ENCODE measurements at regions not wholly inside any gene's neighbourhood (a gene's known extent, or its start where the extent isn't known, plus 50 kb on each side); places are given as distances from the start of the nearest gene placed in this dataset.

- Histone ChIP-seq H3K23ac (ENCODE audit: insufficient read length, low read depth, low read length) (no peak overlapping the region), H3K9ac (ENCODE audit: extremely low read depth, insufficient read length, low read length) (no peak overlapping the region), H3K18ac (ENCODE audit: insufficient read length, low read depth, low read length) (no peak overlapping the region), H3K79me2 (ENCODE audit: insufficient read depth, low read length) (no peaks in the 10 kb centered on the region), H3K4me2 (ENCODE audit: insufficient read depth, insufficient read length, low read length) (no peak overlapping the region), H2BK120ac (ENCODE audit: low read depth, low read length, poor library complexity, severe bottlenecking) (no peak overlapping the region), H3K27ac (ENCODE audit: insufficient read length, low read depth, low read length) (no peak overlapping the region), H3K27me3 (ENCODE audit: insufficient read depth, low read length) (no peaks in the 10 kb centered on the region), H4K91ac (ENCODE audit: insufficient read length, low read depth, low read length) (no peak overlapping the region), H3K79me1 (ENCODE audit: insufficient read depth, low read depth, low read length, poor library complexity, severe bottlenecking) (no peaks in the 10 kb centered on the region), H2AFZ (ENCODE audit: low read length) (no peak overlapping the region), H2BK12ac (ENCODE audit: insufficient read length, low read depth, low read length) (no peak overlapping the region), H3K56ac (ENCODE audit: insufficient read length, low read depth, low read length) (no peak overlapping the region), H3K23me2 (ENCODE audit: insufficient read length, low read depth, low read length, poor library complexity, severe bottlenecking) (no peaks in the 10 kb centered on the region), H3T11ph (ENCODE audit: low read length) (no peak overlapping the region), H4K20me1 (ENCODE audit: control insufficient read depth, insufficient read depth, insufficient read length) (no peaks in the 10 kb centered on the region), H3K4me1 (ENCODE audit: insufficient read depth, low read length) (peaks cover 2% of the 10 kb centered on the region), H2BK5ac (ENCODE audit: insufficient read length, low read length) (no peak overlapping the region), H4K5ac (ENCODE audit: insufficient read length, low read depth, low read length) (no peak overlapping the region), H4K8ac (replicated peaks; ENCODE audit: insufficient read length, low read depth, low read length) (no peak overlapping the region), H2BK15ac (ENCODE audit: low read depth, low read length) (no peak overlapping the region), H3K4ac (ENCODE audit: low read depth, low read length) (no peak overlapping the region), H3K14ac (ENCODE audit: insufficient read depth, low read length) (no peak overlapping the region), H3K9me3 (ENCODE audit: control insufficient read depth, low read depth, low read length) (no peaks in the 10 kb centered on the region), H2BK20ac (ENCODE audit: low read depth, low read length, poor library complexity, severe bottlenecking) (no peak overlapping the region), H2AK5ac (ENCODE audit: insufficient read length, low read length) (no peak overlapping the region)
- Mint-ChIP-seq H3K4me3 (no peak overlapping the region), H3K36me3 (ENCODE audit: insufficient read depth in 1 of 3, low read depth in 3 of 3) (no peaks in the 10 kb centered on the region), H3K27ac (no peak overlapping the region), H3K4me1 (peaks cover 32 to 39% of the 10 kb centered on the region in 2 experiments), H3K9me3 (peaks cover 0 to 4% of the 10 kb centered on the region in 2 experiments; a peak in 1 of 5 replicates), H3K27me3 (ENCODE audit: low read depth) (no peaks in the 10 kb centered on the region; the same call in 1 of the 2 replicates)
- no CpG with 5 or more reads among the region's 1 CpG for WGBS (ENCODE audit: extremely low coverage, insufficient read length, low lambda C conversion rate)
- no peak for DNase-seq
- TF ChIP-seq CTCF (conservative IDR thresholded peaks at IDR 0.05) = no peak
Observed at GRCh38 chr12:98217257-98217656, 298.1 kb upstream of the TMPO start.

All from H9 (cell line).